ENCODE measurements at regions not wholly inside any gene's neighbourhood (a gene's known extent, or its start where the extent isn't known, plus 50 kb on each side); places are given as distances from the start of the nearest gene placed in this dataset.
"Not testable (repeated sequence)": the region's sequence is repeated elsewhere in the genome, so short reads cannot be mapped to it uniquely, and the experiment has no call there.

DNA sequence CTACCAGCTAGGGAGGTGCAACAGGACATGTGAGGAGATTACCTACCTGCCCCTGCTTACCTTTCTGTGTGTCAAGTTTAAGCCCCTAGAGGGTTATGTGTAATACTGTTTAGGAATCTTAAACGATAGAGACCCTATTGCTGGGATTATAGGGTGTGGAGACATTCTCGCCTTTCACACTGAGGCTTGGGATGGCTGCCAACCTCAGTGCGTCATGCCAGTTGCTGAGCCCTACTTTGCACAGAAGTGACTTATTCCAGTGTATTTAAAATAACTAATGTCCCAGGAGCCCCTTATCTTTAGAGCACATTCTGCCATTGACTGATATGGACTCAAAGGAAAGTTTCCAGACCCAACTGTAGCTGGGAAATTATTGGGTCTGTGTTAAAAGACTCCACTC is 76.6 kb upstream of the XPA start:
- DNase-seq: peak; percentile 43

DNA sequence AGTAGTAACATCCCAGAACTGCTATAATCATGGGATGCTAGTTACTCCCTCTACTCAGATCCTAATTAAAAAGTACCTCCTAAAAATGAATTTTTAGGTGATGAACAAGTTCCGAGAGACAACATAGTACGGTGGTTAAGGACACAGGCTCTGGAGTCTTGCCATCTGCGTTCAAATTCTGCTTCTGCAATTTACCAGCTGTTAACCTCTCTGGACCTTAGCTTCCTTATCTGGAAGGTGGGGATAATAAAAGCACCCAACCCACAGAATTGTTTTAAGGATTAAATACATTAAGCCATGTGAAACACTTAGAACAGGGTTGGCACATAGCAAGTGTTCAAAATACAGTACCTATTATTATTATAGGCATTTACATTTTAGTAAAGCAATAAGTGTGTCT is 77.5 kb upstream of the XPA start:
- no peak for DNase-seq

DNA sequence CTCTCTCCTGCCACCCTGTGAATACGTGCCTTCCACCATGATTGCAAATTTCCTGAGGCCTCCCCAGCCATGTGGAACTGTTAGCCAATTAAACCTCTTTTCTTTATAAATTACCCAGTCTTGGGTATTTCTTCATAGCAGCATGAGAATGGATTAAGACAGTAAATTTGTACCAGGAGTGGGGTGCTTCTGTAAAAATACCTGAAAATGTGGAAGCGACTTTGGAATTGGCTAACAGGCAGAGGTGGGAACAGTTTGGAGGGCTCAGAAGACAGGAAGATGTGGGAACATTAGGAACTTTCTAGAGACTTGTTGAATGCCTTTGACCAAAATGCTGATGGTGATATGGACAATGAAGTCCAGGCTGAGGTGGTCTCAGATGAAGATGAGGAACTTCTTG is 74.3 kb upstream of the FOXE1 start:
- DNase-seq: not testable (repeated sequence)

DNA sequence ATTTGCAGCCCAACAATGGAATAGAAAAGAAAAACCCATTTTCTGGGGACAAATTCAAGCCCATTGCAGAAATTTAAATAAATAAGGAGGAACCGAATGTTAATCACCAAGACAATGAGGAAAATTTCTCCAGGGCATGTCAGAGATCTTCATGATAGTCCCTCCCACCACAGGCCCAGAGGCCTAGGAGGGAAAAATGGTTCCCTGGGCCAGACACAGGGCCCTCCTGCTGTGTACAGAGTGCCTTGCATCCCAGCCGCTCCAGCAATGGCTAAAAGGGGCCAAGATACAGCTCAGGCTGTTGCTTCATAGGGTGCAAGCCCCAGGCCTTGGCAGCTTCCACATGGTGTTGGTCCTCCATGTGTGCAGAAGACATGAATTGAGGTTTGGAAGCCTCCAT is 73.4 kb upstream of the FOXE1 start:
- DNase-seq: no peak

DNA sequence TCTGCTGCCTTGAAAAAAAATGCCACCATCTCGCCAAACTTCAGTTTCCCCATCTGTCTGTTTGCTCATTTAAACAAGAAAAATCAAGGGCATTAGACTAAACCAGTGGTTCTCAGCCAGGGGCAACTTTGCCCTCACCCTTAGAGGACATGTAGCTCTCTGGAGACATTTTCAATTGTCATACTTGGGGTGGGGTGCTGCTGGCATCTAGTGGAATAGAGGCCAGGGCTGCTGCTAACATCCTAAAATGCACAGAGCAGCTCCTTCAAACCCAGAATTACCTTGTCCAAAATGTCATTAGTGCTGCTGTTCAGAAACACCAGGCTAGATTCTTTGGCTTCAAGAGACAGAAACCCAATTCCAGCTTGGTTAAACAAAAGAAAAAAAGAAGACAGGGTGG is 71.1 kb upstream of the FOXE1 start:
- no peak for DNase-seq

DNA sequence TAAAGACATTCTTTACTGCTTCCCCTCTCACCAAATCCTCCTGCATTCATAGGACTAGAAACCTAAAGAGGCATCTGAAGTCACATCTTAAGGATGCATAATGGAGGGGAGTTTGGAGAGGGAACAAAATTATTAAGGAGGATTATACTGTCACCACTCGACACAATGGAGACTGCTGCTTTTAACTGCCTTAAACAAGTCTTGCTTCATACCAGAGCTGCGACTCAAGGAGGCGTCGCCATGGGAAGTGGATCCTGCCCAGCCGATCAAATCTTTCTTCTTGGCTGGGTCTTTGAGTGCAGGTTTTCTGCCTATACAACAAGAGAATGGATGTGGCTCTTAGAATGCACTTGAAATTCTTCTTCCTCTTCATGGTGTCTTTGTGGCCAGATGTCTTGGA is 66.7 kb upstream of the FOXE1 start:
- DNase-seq: peak; percentile 38

DNA sequence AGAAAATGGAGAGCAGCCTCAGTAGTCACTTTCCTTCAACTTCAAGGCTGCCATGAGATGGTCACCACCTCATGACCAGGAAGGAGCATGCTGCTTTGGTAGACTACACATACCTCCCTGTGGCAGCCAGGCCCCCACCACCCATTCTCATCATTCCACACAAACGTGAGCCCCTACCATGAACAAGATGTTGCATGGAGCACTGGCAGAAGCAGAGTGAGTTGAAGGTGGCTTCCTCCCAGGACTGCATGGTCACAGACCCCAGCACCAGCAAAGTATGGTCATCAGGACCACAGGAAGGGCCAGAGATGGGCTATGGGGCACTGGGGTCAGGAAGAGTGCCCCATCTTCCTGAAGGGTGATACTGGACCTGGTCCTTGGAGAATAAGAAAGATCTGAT is 65.5 kb upstream of the FOXE1 start:
- DNase-seq: no peak

DNA sequence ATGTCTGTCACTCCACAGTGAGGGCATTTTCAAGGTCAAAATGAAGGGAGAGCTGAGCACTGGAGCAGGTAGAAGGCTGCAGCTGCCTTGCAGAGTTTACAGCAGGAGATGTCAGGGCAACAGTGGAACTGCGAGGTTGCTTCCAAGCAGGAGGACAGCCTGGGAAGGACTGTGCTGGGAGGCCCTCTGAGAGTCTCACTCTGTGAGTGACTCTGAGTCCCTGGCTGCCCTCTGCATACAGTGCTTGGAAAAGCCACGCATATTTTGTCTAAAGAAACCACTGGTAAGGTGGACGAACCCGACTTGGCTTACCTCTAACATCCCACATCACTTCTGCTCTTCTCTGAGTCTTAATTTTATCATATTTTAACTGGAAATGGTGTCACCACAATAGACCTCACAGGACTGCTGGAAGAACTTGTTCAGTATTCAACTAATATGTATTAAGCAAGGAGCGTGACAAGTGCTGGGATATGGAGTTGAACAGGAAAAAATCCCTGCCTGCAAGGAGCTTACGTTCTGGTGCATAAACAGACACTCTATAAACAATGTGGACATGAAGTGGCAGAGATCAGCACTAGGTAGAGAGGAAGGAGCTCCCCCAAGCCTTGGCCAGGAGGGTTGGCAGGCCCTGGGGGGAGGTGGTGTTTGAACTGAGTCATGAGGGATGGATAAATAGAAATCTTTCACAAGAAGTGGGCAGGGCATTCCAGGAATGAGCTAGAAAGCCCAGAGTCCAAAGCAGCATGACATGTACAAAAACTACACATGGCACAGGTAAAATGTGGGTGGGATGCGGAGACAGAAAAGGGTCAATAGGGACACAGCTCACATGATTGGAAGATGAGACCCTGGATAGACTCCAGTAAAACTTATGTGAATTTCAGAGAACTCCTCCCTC is 64.0 kb upstream of the FOXE1 start:
- no peak for DNase-seq

DNA sequence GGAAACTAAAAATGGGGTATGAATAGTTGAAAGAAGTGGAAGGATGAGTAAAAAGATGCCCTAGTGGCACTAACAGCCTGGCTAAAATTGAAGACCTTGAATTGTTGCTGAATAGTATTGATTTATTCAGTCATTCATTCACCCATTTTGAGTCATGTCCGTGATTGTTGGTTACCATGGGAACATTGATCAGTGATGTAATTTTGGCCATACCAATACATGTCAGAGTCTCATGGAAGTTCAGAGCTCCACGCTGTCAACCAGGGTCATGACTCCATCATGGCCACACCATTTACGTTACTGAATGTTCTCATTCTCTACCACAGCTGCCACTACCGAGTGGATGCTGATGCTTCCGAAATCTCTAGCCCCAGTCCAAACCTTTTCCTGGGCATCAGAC is 62.5 kb upstream of the FOXE1 start:
- no peak for DNase-seq

DNA sequence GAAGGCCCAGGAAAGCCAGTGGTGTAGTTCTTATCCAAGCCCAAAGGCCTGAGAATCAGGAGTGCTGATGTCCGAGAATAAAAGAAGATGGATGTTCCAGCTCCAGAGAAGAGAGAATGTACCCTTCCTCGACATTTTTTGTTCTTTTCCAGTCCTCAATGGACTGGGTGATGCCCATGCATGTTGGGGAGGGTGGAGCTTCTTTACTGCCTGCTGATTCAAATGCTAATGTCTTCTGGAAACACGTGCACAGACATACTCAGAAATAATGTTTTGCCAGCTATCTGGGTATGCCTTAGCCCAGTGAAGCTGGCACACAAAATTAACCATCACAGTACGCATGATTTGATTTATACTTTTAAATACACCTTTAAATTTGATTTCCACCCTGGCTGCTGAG is 61.5 kb upstream of the FOXE1 start:
- no peak for DNase-seq

DNA sequence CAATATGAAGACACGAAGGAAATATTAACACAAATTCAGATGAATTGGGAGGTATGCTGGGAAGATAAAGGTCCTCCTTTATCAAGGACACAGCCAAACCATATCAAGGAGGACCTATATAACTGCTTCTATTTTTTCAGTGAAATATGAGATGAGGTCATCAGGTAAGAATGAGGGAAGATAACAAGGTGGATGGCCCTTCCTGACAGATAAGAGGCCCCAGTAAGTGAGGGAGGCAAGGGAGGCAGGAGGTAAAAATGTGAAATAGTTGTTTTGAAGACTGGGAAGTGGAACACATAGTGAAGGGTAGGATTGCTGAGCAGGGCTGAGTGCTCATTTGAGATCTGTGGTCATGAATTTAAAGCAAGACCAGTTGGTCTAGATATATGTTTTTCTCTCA is 60.0 kb upstream of the FOXE1 start:
- no peak for DNase-seq

DNA sequence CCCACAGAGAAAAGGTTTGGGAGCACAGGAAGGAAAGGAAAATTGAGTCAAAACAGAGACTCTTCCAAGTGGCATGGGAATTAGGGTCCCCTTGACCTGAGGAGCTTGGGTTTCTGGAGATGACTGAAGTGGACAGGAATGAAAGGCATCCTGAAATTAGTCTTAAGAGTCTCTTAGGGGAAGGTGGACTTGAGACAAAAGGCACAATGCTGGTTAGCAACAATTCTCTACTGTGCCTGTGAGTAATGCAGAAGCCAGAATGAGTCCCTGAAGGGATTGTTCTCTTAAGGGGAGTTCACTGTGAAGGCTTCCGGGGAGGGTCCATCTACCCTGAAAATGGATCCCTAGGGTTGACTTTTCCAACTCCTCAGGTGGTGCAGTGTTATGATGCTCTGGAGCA is 58.4 kb upstream of the FOXE1 start:
- no peak for DNase-seq

DNA sequence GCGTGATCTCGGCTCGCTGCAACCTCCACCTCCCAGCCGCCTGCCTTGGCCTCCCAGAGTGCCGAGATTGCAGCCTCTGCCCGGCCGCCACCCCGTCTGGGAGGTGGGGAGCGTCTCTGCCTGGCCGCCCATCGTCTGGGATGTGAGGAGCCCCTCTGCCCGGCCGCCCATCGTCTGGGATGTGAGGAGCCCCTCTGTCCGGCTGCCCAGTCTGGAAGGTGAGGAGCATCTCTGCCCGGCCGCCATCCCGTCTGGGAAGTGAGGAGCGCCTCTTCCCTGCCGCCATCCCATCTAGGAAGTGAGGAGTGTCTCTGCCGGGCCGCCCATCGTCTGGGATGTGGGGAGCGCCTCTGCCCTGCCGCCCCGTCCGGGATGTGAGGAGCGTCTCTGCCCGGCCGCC is 56.9 kb upstream of the FOXE1 start:
- DNase-seq: not testable (repeated sequence)

DNA sequence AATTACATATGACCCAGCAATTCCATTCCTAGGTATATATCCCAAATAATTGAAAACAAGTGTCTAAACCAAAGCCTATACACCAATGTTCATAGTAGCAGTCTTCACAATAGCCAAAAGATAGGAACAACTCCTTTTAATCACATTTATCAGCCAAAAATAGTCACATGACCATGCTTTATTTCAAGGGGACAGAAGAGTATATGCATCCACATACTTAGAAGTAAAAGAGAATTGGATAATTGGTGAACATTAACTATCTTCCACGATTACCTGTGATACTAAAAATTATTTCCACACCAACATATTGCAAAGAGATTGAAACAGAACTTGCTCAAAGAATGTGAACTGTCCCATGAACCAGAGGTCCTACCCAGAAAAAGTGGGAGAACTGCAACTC is 51.8 kb upstream of the FOXE1 start:
- no peak for DNase-seq

DNA sequence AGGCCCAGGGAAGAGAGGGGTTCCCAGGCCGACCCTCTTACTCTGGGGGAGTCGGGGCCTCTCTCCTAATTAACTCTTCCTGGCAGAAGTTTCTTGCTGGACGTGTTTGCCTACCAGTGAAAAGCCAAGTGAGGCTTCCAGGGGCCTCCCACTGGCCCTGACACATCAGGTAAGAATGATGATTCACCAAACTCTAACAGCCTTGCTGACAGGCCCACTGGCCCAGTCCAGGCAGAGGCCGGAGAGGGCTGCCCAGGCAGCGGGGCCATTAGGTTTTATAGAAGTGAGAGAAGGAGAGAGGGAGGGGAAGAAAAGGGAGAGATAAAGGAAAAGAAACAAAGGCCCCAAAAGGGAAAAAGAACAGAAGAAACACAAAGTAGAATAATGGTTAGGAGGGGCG is 50.8 kb upstream of the FOXE1 start:
- DNase-seq: peak; percentile 56

DNA sequence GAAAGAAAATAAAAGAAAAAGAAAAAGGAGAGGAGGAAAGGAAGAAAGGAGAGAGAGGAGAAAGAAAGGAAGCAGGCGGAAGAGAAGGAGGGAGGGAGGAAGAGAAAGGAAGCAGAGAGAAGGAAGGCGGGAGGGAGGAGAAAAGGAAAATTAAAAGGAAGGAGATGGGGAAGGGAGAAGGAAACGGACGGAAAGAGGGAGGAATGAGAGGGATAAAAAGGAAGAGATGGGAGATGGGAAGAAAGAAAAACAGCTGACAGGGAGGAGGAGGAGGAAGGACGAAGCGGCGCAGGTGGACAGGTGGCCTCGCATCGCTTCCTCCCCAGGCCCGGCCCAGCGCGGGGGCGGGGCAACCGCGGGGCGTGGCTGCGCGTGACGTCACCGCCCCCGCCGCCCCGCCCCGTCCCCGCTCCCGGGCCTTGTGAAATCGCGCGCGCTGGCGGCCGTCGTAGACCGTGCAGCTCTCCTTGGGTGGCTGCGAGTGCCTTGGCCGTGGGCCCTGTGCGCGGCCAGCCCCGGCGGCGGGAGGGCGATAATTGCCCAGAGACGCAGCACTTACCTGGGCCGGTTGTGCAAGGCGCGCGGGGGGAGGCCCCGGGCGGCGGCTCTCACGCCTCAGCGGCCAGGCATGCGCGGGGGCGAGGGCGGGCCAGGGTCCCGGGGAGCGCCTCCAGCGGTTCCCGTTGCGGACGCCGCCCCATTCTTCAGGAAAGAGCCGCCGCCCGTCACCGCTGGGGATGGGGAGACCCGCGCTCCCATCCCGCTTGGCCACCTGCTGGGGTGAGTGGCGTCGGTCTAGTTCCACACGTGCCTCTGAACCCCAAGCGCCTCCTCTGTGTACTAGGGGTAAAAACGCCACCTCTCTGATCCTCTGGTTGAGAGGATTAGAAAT is 49.6 kb upstream of the FOXE1 start:
- peak; percentile 51 for DNase-seq

Data from fibroblast of skin of right quadriceps (primary cell).